COR-L47 (cell line): ENCODE measurements at regions not wholly inside any gene's neighbourhood (a gene's known extent, or its start where the extent isn't known, plus 50 kb on each side); places are given as distances from the start of the nearest gene placed in this dataset.

Experiments
- DNase-seq: peaks from one replicate; lab custom pipeline; 2025; lab: John Stamatoyannopoulos, UW

DNA sequence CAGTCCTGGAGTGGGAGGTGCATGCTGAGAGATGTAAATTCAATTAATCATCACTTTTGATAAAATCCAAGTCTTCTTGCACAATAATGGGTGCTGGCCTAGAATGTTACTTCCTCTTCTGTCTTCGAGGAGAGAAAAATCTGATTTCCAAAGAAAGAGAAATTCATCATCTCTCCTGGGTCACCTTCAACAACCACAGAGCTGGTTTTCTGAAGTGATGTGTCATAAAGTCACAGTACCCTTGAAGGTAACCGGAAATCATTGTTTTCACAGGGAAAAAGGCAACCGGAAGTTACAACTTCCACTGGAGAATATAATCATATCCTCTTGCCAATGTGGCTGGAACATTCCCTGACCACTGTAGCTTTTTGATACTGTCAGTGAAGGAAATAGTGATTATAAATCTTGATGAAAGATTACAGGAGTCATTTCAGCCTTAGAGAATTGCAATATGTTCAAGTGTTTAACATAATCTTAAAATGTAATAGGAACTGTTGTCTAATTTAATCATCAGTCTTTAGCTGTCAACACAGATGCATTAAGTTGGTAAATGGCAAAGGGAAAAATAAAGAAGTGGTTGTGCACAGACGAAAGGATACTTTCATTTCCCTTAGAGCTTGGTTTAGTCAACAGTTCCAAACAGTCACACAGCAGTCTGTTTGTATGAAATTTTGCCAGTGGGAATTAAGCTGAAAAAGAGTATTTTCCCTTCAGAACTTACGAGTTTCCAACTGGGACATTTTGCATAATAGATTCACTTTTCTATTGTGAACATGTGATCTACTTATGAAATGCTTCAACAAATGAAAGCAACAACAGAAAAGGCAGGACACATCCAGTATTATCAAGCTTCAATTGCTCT lies 106.5 kb upstream of the SLC4A7 start:
- DNase-seq: no peak

DNA sequence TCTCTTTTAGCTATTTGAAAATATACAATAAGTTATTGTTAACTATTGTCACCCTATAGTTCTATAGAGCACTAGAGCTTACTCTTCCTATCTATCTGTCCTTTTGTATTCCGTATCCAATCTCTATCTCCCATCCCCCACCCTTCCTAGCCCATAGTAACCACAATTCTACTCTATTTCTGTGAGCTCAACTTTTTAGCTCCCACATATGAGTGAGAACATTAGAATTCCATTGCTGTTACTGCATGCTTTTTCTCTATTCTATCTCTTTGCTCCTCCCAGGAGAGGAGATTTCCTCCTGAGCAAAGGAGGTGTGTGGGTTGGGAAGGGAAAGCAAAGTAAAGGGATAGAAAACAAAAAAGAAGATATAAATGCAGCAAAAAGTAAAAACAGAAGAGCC lies 105.6 kb upstream of the SLC4A7 start:
- no peak for DNase-seq

DNA sequence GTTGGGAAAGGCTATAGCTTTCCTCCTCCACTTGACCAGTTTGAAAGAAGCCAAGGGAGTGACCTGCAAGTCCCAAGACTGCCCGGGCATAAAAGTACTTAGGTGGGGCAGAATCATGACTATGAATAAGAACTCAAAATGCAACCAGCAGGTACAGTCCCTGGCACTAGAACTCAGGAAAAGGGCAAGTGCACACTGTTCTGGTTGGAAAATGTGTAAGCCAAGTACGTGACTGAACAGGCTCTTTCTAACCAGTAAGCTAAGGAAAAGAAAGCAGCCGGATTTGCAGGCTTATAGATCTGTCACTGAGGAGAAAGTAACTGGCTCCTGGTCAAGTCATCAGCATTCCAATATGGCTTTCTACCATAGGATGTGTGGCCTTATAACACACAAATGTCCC lies 101.2 kb upstream of the SLC4A7 start:
- DNase-seq: no peak

DNA sequence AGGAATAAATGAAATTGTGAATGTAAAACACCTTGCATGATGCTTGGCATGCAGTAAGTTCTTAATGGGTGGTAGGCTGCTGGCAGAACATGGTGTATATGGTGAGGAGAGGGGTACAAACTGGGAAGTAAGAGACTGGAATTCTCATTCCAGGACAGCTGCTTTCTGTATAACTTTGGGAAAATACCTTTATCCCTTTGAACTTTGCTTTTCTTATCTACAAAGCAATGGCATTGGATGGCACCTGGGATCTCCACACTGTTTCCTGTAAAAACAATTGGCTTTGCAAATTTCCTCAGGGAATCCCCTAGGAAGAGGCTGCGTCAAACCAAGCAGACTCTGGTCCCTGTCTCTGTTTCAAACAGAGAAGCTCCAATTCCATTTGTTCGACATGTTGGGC lies 100.7 kb upstream of the SLC4A7 start:
- DNase-seq: no peak

DNA sequence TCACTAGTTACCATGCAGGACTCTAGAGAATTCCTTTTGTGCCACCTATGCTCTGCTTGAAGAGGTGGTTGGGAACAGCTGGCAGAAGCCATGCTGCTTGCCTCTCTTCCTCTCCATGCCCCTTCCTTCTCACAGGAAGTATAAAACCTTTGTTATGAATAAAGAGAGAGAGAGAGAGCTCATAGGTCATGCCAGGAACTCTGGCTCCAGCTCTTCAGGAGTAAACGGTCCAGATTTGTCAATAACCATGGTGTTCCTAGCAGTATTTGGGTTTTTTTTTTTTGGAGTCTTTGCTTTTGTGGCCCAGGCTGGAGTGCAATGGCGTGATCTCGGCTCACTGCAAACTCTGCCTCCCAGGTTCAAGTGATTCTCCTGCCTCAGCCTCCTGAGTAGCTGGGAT lies 97.7 kb upstream of the SLC4A7 start:
- no peak for DNase-seq

DNA sequence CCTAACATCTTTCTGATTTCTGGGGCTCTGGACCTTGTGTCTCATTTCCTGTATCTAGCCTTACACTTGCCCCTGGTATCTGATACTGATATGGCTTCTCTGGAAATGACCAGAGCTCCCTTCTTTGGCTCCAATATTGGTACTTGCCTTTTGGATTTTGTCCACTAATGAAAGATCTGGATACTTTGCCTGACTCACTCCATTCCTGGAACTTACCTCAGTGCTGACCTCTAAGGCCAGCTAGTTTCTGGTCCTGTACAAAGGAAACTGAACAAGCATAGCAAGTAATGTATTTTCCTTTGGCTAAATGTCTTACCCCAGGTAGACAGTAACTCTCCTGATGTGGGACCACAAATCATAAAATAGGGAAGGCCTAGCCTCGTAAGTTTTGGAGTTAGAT lies 93.8 kb upstream of the SLC4A7 start:
- DNase-seq: no peak

DNA sequence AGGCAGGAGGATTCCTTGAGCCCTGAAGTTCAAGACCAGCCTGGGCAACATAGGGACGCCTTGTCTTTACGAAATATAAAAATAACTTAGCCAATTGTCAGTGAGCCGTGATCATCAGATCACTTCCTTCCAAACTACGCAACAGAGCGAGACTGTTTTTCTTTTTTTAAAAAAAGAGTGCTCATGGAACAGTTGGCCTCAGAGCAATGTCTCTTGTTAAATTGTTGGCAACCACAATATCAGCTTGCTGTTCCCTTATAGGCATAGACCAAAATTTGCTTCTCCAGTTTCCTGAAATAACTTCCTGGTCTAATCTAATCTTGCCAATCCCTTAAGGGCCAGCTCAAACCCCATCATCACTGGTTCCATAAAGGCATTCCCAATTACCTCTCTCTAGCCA lies 93.3 kb upstream of the SLC4A7 start:
- no peak for DNase-seq

DNA sequence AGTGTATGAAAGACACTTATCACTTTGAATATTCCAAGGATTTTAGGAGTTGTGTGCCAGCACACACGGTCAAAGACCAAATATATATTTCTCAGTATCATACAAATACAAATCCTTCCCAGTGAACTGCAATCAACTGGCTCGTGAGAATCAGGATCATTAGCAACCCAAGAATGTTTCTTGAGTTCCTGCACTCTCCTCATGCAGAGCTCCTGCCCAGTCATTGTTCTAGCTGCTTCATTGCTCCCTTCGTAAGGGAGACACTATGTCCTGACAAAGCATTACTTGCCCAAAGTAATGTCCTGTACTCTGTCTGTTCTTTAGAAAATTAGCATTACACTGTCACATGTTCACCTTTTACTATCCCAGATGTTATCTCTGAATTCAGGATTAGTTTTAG lies 92.0 kb upstream of the SLC4A7 start:
- DNase-seq: no peak

DNA sequence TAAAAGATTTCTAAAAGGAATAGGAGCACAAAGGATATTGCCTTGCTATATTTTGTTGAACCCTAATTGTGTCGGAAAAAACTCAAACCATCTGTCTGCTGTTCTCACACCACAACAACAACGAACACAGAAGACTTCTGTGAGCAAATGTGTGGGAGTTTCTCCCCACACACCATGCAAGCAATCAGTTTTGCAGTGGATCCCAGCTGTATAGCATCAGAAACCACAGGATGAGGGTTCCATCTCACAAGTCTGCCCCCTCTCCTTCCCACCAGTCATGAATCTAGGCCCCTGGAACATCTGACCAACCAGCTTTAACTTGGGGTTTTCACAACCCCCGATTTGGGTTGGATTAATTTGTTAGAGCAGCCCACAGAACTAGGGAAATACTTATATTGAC lies 91.3 kb upstream of the SLC4A7 start:
- DNase-seq: no peak

DNA sequence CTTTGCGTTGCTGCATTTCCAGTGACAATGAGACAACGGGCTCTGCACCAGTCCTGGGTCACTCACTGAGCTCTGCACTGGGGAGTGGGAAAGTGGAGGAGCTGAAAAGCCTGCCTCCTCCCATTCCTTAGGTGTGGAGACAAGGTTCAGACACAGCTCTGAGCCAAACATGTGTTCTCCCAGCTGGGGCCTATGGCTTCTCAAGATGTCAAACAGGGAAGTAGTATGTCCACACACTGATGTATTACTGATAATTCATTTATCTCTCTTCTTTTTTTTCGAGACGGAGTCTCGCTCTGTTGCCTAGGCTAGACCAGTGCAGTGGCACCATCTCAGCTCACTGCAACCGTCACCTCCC lies 90.2 kb upstream of the SLC4A7 start:
- no peak for DNase-seq

DNA sequence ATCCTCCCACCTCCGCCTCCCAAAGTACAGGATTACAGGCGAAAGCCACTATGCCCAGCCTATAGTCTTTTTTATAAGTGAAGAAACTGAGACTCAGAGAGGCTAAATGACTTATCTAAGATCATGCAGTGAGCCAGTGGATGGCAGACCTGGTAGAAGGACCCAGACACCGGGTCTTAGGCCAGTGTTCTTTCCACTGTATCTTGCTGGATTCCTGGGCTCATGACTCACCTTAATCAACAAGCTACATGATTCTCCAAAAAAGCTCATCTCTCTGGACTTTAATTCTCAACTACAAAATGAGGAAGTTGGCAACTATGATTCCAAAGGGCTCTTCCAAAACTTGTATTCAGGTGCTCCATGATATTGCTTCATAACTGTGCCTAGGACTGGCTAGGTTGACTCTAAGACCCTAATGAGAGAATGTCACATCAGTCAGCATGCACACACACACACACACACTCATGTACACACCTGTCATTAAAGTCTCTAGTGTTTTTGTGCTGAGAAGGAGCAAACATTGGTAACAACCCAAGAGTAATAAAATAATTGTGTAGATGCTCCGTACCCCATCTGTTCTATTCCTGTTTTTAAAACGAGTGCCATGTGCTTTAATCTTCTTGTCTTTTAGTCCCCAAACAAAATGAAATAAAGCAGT lies 89.7 kb upstream of the SLC4A7 start:
- no peak for DNase-seq

DNA sequence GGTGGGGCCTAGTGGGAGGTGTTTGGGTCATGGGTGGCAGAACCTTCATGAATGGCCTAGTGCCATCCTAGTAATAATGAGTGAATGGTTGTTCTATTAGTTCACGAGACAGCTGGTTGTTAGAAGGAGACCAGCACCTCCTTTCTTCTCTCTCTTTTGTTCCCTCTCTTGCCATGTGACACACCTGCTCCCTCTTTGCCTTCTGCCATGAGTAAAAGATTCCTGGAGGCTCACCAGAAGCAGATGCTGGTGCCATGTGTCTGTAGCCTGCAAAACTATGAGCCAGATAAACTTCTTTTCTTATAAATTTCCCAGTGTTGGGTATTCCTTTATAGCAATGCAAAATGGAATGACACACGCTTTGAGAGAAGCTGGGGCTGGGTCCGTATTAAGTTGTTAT lies 89.0 kb upstream of the SLC4A7 start:
- DNase-seq: no peak

DNA sequence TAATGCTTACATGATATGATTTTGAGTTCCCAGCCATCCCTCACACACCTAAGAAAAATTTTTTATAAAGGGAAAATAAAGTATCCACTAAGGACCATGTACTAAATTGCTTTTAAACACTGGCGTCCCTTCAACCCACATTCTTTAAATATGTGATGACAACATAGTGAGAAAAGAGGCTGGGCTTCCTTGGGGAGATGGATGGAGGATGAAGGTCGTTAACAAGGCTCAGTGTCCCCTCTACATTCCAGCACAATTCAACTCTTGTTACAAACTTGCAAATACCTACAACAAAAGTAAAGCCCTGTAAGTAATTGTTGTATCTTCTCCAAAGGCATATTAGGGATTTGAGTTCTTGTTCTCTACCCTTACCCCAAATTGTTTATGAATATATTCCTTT lies 87.2 kb upstream of the SLC4A7 start:
- DNase-seq: no peak

DNA sequence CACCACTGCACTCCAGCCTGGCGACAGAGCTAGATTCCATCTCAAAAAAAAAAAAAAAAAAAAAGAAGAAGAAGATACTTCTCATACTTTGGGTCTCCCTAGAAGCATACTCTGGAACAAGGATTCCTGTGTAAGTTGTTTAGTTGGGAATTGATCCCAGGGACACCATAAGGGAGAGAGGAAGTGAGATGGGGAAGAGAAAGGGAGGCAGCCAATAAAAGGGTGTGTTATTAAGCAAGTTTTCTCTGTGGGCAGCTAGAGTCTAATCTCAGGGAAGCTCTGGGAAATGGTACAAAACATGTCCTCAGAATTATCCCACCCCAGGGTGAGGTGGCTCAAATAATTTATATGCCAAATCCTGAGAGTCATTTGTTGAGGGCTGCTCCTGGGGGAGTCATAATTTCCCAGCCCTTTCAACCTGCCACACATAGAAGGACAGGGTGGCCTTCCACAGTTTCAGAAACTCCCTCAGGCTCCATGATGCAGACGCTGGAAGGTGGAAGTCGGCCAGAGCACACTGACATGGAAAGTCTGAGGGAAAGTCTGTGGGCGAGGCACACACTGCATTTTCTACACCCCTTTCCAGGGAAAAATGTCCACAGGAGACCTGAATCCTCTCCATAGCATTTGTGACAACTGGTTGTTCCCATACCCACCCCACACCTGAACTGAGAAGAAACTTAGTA lies 86.4 kb upstream of the SLC4A7 start:
- no peak for DNase-seq

DNA sequence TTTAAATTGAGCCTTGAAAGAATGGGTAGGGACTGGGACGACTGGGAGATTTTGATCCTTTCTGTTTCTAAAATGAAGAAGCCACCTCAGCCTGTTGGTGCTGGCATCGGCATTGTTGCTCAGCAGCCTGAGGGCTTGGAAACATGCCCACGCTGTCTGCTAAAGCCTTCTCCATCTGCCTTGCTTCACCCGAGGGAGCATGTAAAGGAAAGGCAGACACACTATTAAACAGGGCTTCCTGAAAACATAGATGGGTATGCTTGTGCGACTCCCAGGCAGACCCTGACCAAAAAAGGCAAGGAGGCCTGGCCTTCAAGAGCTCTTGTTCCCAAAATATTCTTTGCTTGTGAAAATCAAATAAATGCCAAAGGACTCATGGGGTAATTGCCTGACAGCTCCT lies 84.2 kb upstream of the SLC4A7 start:
- peak; percentile 34 for DNase-seq

DNA sequence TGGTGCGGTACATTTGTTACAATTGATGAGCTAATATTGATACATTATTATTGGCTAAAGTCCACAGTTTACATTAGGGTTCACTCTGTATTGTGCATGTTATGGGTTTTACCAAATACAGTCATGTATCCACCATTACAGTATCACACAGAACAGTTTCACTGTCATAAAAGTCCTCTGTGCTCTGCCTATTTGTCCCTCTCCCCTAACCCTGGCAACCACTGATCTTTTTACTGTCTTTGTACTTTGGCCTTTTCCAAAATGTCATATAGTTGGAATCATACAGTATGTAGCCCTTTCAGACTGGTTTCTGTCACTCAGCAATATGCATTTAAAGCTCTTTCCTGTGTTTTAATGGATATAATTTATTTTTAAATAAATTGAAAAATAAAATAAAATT lies 83.1 kb upstream of the SLC4A7 start:
- no peak for DNase-seq

DNA sequence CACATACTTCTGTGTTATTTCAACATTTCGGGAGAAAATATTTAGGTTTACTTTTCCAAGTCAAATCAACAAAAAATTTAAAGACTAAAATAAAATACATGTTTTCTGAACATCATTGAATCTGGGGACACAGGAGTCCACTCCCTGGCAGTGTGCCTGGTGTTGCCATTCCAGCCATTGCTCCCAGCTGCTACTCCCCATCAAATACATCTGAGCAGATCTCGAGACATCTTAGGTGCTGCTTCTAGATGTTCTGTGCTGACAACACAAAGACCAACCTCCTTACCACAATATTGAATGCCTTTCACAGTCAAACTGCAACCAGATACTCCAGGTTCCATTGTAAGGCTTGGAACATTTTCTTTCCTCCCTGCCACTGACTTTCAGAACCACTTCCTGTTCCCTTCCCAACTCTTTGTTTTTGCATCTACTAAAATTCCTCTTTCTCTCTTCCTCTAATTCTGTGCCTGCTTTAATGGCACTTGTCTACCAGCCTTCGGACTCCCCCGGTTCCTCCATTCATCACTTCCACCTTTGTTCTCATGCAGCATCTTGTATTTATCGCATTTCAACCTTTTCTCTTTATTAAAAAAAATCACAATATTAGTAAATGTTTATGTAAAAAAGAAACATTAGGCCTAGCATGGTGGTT lies 81.1 kb upstream of the SLC4A7 start:
- DNase-seq: no peak

DNA sequence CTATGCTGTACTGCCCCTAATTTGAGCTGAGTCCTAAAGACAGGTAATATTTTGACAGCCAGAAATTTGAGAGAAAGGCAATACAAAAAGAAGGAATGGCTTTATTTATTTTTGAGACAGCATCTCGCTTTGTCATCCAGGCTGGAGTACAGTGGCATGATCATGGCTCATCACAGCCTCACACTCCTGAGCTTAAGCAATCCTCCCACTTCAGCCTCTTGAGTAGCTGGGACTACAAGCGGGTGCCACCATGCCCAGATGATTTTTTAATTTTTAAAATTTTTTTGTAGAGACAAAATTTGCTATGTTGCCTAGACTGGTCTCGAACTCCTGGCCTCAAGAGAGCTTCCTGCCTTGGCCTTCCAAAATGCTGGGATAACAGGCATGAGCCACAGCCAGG lies 77.4 kb upstream of the SLC4A7 start:
- DNase-seq: no peak

DNA sequence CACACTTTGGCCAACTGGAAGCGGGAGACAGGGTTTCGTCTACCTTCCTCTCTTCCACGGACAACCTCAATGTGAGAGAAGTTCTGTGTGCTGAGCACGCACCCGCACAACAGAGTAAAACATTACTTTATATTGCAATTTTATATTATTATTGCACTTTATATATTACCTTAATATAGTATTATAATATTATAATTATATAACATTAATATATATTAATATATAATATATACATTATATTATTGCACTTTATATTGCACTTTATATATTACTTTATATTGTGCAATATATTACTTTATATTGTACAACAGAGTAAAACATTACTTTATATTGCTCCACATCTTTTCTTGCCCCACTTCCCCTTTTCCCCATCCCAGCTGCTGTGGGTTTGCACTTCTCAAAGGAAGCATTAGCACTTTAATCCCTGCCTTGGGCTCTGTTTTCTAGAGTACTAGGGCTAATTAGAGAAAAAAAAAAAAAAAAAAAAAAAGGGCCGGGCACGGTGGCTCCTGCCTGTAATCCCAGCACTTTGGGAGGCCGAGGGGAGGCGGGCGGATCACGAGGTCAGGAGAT lies 76.4 kb upstream of the SLC4A7 start:
- DNase-seq: no peak

DNA sequence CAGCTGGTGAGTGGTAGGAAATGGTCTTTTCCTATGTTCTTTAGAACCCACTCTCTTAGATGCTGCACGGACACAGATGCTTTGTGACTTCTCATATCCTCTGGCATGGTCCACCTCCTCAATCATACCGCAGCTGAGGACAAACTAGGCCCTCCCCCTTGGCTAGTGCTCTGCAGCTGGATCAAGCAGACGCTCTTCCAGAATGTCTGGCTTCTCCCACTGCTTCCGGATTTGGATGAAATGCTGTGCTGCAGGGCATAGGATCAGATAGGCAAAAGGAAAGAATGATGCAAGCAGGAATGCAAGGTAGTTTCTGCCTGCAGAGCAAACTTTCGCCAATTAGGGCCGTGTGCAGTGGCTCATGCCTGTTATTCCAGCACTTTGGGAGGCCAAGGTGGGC lies 75.7 kb upstream of the SLC4A7 start:
- DNase-seq: no peak

DNA sequence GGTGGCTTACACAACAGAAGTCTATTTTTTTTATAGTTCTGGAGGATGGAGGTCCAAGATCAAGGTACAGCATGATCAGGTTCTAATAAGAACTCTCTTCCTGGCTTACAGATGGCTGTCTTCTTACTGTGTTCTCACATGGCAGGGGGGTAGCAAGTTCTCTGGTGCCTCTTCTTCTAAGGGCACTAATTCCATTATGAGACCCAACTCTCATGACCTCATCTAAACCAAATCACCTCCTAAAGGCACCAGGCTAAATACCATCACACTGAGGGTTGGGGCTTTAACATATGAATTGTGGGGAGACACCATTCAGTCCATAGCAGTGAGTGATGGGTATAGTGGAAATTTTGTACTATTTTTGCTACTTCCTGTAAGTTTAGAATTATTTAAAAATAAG lies 75.2 kb upstream of the SLC4A7 start:
- DNase-seq: no peak

DNA sequence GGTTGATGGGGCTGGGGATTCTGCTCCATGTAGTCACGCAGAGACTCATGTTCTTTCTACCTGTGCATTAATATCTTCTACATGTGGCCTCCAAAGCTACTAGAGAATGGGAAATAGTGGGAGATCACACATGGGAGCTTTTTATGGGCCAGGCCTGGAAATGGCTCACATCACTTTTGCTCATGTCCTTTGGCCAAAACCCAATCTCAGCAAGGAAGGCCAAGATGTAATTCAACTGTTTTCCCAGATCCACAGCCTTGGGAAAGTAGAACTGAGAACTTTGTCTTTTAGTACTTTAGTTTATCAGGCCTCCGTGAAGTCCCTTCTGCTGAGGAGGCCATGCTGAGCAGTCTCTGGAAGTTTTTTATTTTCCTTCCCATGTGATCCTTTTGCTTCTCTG lies 73.2 kb upstream of the SLC4A7 start:
- no peak for DNase-seq

DNA sequence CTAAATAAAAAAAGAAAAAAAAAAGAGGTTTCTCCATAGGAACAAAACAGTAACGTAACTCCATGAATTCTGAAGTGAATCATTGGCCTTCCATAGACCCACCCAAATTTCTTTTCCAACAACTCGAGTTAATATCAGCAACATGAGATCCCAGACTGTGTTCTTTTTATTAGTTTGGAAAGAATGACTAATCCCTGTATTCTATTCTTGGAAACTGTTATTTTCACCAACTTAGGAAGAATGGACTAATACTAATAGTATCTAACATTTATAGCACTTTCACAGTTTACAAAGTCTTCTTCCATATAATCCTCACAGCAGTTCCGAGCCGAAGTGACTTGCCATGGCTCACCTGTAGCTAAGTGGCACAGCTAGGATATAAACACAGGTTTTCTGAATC lies 72.7 kb upstream of the SLC4A7 start:
- DNase-seq: no peak
